HepG2 (cell line): ENCODE measurements at regions not wholly inside any gene's neighbourhood (a gene's known extent, or its start where the extent isn't known, plus 50 kb on each side); places are given as distances from the start of the nearest gene placed in this dataset.

Experiments used
- ATAC-seq: fragments of 200-7000 bp; cut with Tn5 transposase; 3 replicates; pipeline ENCODE4 v1.9.1; 2020; ENCODE audit warnings: mild to moderate bottlenecking, moderate library complexity
- BruUV-seq: library from RNA; stranded (reverse); fragments of 400-500 nt; replicated peaks from 2 replicates; lab custom pipeline; 2021; lab: Mats Ljungman, UMichigan
- CTCF ChIA-PET: fragments of 300-600 bp; formaldehyde crosslinking; extraction: SDS; loops from one replicate; lab custom pipeline; 2021; ENCODE audit warnings: low total read pairs, inconsistent platforms, low intra/inter-chr PET ratio; lab: Yijun Ruan, JAX
- POLR2A ChIA-PET: fragments of 350-600 bp; sonication (Branson Sonifier 250); formaldehyde crosslinking; loops from one replicate; lab custom pipeline; 2020; ENCODE audit warnings: antibody characterized with exemption, inconsistent platforms; lab: Yijun Ruan, JAX
- DNase-seq: peaks from one replicate; pipeline ENCODE4 v3.0.0-alpha.2; 2015; ENCODE audit warnings: low spot score
- FAIRE-seq: peaks from 3 replicates; lab custom pipeline; 2011; peaks lifted over from hg19 to GRCh38; lab: Jason Lieb, UNC
- H2AFZ ChIP-seq: one replicate; pipeline ENCODE4 v1.6.1; 2011; ENCODE audit warnings: low read length, inconsistent platforms
- H3K27ac ChIP-seq: fragments of 300-600 bp; 3 replicates; pipeline ENCODE4 v1.8.0; 2011; ENCODE audit warnings: mixed run types, mild to moderate bottlenecking, mixed read lengths, low read length, inconsistent platforms; ENCODE audit not compliant: insufficient read depth; ENCODE audit errors: extremely low read length
- H3K27me3 ChIP-seq, 2 experiments: fragments of 200-600 bp in 1 of 2; 2 replicates in 1 of 2; 3 replicates in 1 of 2; pipeline versions ENCODE4 v1.6.0 to v1.8.0; 2011; ENCODE audit warnings: low read length in 2 of 2, mild to moderate bottlenecking in 2 of 2, moderate library complexity in 2 of 2, inconsistent platforms in 1 of 2; ENCODE audit not compliant: insufficient read depth in 2 of 2, control insufficient read depth in 1 of 2
- H3K36me3 ChIP-seq, 2 experiments: fragments of 200-600 bp in 1 of 2; replicated peaks in 1 of 2; 2 replicates in 1 of 2; 3 replicates in 1 of 2; pipeline versions ENCODE4 v1.5.1 to v1.8.0; 2011; ENCODE audit warnings: low read length in 2 of 2, inconsistent platforms in 1 of 2; ENCODE audit not compliant: insufficient read depth in 2 of 2, control insufficient read depth in 1 of 2
- H3K4me1 ChIP-seq: 2 replicates; pipeline ENCODE4 v1.5.1; 2012; ENCODE audit warnings: low read length, inconsistent platforms; ENCODE audit not compliant: insufficient read depth
- H3K4me2 ChIP-seq: 2 replicates; pipeline ENCODE4 v1.6.0; 2011; ENCODE audit warnings: low read depth, low read length, inconsistent platforms
- H3K4me3 ChIP-seq, 3 experiments: fragments of 200-600 bp in 1 of 3; sonication (generic), shearing (Covaris generic) in 1 of 3; replicated peaks in 1 of 3; 2 replicates each; pipeline ENCODE4 v1.5.1; 2011 to 2016; ENCODE audit warnings: low read length in 3 of 3, inconsistent platforms in 2 of 3, low read depth in 2 of 3, mild to moderate bottlenecking in 2 of 3, control low read depth in 1 of 3, mixed read lengths in 1 of 3; ENCODE audit not compliant: insufficient read depth in 1 of 3
- H3K79me2 ChIP-seq: one replicate; pipeline ENCODE4 v1.6.1; 2011; ENCODE audit warnings: low read length, inconsistent platforms; ENCODE audit not compliant: insufficient read depth
- H3K9ac ChIP-seq: 2 replicates; pipeline ENCODE4 v1.6.0; 2011; ENCODE audit warnings: mild to moderate bottlenecking, low read depth, low read length, inconsistent platforms; ENCODE audit not compliant: insufficient read depth
- H3K9me3 ChIP-seq: 2 replicates; pipeline ENCODE4 v1.5.1; 2012; ENCODE audit warnings: mild to moderate bottlenecking, low read length
- H4K20me1 ChIP-seq: 2 replicates; pipeline ENCODE4 v1.6.0; 2011; ENCODE audit warnings: inconsistent platforms, mild to moderate bottlenecking, low read length, moderate library complexity; ENCODE audit not compliant: insufficient read depth
- ASH2L ChIP-seq: fragments of 300-600, 200-600 bp; sonication (generic); IDR thresholded peaks from 2 replicates; pipeline ENCODE4 v1.7.0; 2017; ENCODE audit warnings: low read depth, mild to moderate bottlenecking, moderate library complexity, mixed read lengths, low read length; ENCODE audit not compliant: insufficient read length
- GPN1 ChIP-seq: sonication (generic); formaldehyde crosslinking; IDR thresholded peaks from 2 replicates; pipeline ENCODE4 v1.5.1; 2020; ENCODE audit warnings: missing genetic modification reagents, borderline replicate concordance
- HIVEP1 ChIP-seq: sonication (generic); formaldehyde crosslinking; IDR thresholded peaks from 2 replicates; pipeline ENCODE4 v1.4.0; 2020; ENCODE audit warnings: mild to moderate bottlenecking, missing genetic modification reagents
- MAFG ChIP-seq: sonication (generic); formaldehyde crosslinking; IDR thresholded peaks from 2 replicates; pipeline ENCODE4 v1.5.1; 2020; ENCODE audit warnings: mild to moderate bottlenecking, missing genetic modification reagents
- MZF1 ChIP-seq: sonication (generic); formaldehyde crosslinking; IDR thresholded peaks from 2 replicates; pipeline ENCODE4 v1.8.1; 2023; ENCODE audit warnings: mild to moderate bottlenecking, missing genetic modification reagents, borderline replicate concordance
- RELA ChIP-seq: sonication (generic); formaldehyde crosslinking; IDR thresholded peaks from 2 replicates; pipeline ENCODE4 v1.4.0; 2020; ENCODE audit warnings: missing genetic modification reagents
- RORA ChIP-seq: sonication (generic); formaldehyde crosslinking; IDR thresholded peaks from 2 replicates; pipeline ENCODE4 v1.5.0; 2020; ENCODE audit warnings: mild to moderate bottlenecking, missing genetic modification reagents, moderate library complexity
- TIGD3 ChIP-seq: sonication (generic); formaldehyde crosslinking; IDR thresholded peaks from 2 replicates; pipeline ENCODE4 v1.5.1; 2020; ENCODE audit warnings: mild to moderate bottlenecking, missing genetic modification reagents, borderline replicate concordance
- ZNF207 ChIP-seq: fragments of 450-650 bp; IDR thresholded peaks from 2 replicates; pipeline ENCODE4 v1.6.1; 2016; ENCODE audit warnings: antibody characterized with exemption, borderline replicate concordance
- WGBS: methylation state at CpG from one replicate; pipeline ENCODE4 v1.1.6; 2017; ENCODE audit warnings: low lambda C conversion rate; 5-methylcytosine and 5-hydroxymethylcytosine counted together
- in situ Hi-C: cut with HindIII; loops from 2 replicates; pipeline ENCODE4 v1.10.0; 2017; ENCODE audit warnings: low pct_unique_long_range_greater_than_20kb; ENCODE audit not compliant: extremely low pct_ligation_motif_present
- intact Hi-C: fragments of 100-400 bp; cut with micrococcal nuclease; formaldehyde crosslinking; loops from one replicate; pipeline ENCODE4 v1.10.0; 2022; ENCODE audit not compliant: unreplicated experiment
- TF ChIP-seq, protein P1 (sequence below), 2 experiments: fragments of 450-650 bp in 1 of 2; sonication (generic) in 1 of 2; formaldehyde crosslinking in 1 of 2; IDR thresholded peaks; 2 replicates each; pipeline versions ENCODE4 v1.6.1 to v1.8.0; 2016 to 2022; ENCODE audit warnings: antibody characterized with exemption in 1 of 2, mild to moderate bottlenecking in 1 of 2, missing genetic modification reagents in 1 of 2
- TF ChIP-seq, protein P2 (sequence below): sonication (generic); formaldehyde crosslinking; IDR thresholded peaks from 2 replicates; pipeline ENCODE4 v1.4.0; 2020; ENCODE audit warnings: low read depth, mild to moderate bottlenecking, missing genetic modification reagents
- TF ChIP-seq, protein P3 (sequence below): sonication (generic); formaldehyde crosslinking; IDR thresholded peaks from 2 replicates; pipeline ENCODE4 v1.9.0; 2021; ENCODE audit warnings: missing genetic modification reagents, mild to moderate bottlenecking, borderline replicate concordance

- Histone ChIP-seq H3K4me3 (no peak overlapping the region), H3K27me3 (peaks cover 0 to 9% of the 10 kb centered on the region in 2 experiments; a peak in 1 of 5 replicates), H2AFZ (no peak overlapping the region), H3K4me1 (no peaks in the 10 kb centered on the region), H3K9ac (no peak overlapping the region), H3K36me3 (no peaks in the 10 kb centered on the region), H3K27ac (no peak overlapping the region), H3K4me2 (no peak overlapping the region), H3K9me3 (no peaks in the 10 kb centered on the region), H3K79me2 (no peaks in the 10 kb centered on the region), H4K20me1 (no peaks in the 10 kb centered on the region)
- intact Hi-C loops: no loop called here
- FAIRE-seq (no peak), ATAC-seq (no peak), DNase-seq (no peak)
- in situ Hi-C loops: no loop called here
- POLR2A ChIA-PET: no interaction called here
- CTCF ChIA-PET: no interaction called here
- WGBS: 0% methylated on average over 4 of the region's 4 CpGs
- no TSS peak for BruUV-seq
- TF ChIP-seq ASH2L (no peak), RORA (CRISPR knock-in tag) (no peak), TIGD3 (CRISPR knock-in tag) (no peak), ZNF207 (no peak), HIVEP1 (CRISPR knock-in tag) (no peak), MAFG (CRISPR knock-in tag) (no peak), MZF1 (CRISPR knock-in tag) (no peak), GPN1 (CRISPR knock-in tag) (no peak), RELA (no peak)
- TF ChIP-seq, protein P1, sequence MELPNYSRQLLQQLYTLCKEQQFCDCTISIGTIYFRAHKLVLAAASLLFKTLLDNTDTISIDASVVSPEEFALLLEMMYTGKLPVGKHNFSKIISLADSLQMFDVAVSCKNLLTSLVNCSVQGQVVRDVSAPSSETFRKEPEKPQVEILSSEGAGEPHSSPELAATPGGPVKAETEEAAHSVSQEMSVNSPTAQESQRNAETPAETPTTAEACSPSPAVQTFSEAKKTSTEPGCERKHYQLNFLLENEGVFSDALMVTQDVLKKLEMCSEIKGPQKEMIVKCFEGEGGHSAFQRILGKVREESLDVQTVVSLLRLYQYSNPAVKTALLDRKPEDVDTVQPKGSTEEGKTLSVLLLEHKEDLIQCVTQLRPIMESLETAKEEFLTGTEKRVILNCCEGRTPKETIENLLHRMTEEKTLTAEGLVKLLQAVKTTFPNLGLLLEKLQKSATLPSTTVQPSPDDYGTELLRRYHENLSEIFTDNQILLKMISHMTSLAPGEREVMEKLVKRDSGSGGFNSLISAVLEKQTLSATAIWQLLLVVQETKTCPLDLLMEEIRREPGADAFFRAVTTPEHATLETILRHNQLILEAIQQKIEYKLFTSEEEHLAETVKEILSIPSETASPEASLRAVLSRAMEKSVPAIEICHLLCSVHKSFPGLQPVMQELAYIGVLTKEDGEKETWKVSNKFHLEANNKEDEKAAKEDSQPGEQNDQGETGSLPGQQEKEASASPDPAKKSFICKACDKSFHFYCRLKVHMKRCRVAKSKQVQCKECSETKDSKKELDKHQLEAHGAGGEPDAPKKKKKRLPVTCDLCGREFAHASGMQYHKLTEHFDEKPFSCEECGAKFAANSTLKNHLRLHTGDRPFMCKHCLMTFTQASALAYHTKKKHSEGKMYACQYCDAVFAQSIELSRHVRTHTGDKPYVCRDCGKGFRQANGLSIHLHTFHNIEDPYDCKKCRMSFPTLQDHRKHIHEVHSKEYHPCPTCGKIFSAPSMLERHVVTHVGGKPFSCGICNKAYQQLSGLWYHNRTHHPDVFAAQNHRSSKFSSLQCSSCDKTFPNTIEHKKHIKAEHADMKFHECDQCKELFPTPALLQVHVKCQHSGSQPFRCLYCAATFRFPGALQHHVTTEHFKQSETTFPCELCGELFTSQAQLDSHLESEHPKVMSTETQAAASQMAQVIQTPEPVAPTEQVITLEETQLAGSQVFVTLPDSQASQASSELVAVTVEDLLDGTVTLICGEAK (IDR thresholded peaks at IDR 0.05): no peak
- TF ChIP-seq, protein P1 (CRISPR knock-in tag; IDR thresholded peaks at IDR 0.05): no peak
- TF ChIP-seq, protein P2, sequence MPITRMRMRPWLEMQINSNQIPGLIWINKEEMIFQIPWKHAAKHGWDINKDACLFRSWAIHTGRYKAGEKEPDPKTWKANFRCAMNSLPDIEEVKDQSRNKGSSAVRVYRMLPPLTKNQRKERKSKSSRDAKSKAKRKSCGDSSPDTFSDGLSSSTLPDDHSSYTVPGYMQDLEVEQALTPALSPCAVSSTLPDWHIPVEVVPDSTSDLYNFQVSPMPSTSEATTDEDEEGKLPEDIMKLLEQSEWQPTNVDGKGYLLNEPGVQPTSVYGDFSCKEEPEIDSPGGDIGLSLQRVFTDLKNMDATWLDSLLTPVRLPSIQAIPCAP: no peak
- TF ChIP-seq, protein P3, sequence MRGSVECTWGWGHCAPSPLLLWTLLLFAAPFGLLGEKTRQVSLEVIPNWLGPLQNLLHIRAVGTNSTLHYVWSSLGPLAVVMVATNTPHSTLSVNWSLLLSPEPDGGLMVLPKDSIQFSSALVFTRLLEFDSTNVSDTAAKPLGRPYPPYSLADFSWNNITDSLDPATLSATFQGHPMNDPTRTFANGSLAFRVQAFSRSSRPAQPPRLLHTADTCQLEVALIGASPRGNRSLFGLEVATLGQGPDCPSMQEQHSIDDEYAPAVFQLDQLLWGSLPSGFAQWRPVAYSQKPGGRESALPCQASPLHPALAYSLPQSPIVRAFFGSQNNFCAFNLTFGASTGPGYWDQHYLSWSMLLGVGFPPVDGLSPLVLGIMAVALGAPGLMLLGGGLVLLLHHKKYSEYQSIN (CRISPR knock-in tag): no peak
Observed at GRCh38 chr7:25308246-25308645, 80.0 kb upstream of the NPVF start.
